HEK293 (cell line): ENCODE measurements at regions not wholly inside any gene's neighbourhood (a gene's known extent, or its start where the extent isn't known, plus 50 kb on each side); places are given as distances from the start of the nearest gene placed in this dataset.

Experiments used
- CTCF ChIA-PET: fragments of 350-600 bp; formaldehyde crosslinking; extraction: SDS; loops from one replicate; lab custom pipeline; 2021; ENCODE audit warnings: antibody characterized with exemption; lab: Yijun Ruan, JAX
- POLR2A ChIA-PET: fragments of 300-600 bp; formaldehyde crosslinking; extraction: SDS; loops from one replicate; lab custom pipeline; 2020; ENCODE audit warnings: antibody characterized with exemption, inconsistent platforms; lab: Yijun Ruan, JAX
- H3K27ac ChIP-seq: fragments of 200-500 bp; sonication (Bioruptor generic); 2 replicates; pipeline ENCODE4 v1.5.1; 2014; ENCODE audit warnings: low read depth, low read length, control low read depth, inconsistent platforms; ENCODE audit errors: extremely low read depth
- H3K36me3 ChIP-seq, 2 experiments: fragments of 200-500 bp in 1 of 2; sonication (Bioruptor generic) in 1 of 2; 1 replicate in 1 of 2; 2 replicates in 1 of 2; pipeline ENCODE4 v1.5.1; 2014 to 2017; ENCODE audit warnings: inconsistent platforms in 2 of 2, low read length in 2 of 2; ENCODE audit not compliant: control insufficient read depth in 2 of 2, insufficient read depth in 1 of 2
- H3K4me1 ChIP-seq: fragments of 200-500 bp; sonication (Bioruptor generic); 2 replicates; pipeline ENCODE4 v1.5.1; 2014; ENCODE audit warnings: mild to moderate bottlenecking, low read length, inconsistent platforms; ENCODE audit not compliant: control insufficient read depth, insufficient read depth
- H3K4me3 ChIP-seq: 2 replicates; pipeline ENCODE4 v1.5.1; 2011; ENCODE audit warnings: low read depth, mild to moderate bottlenecking, control low read depth, low read length, moderate library complexity
- H3K9me3 ChIP-seq: fragments of 200-500 bp; sonication (Bioruptor generic); 2 replicates; pipeline ENCODE4 v1.5.1; 2014; ENCODE audit warnings: low read depth, low read length, inconsistent platforms; ENCODE audit not compliant: control insufficient read depth, insufficient read depth
- KLF1 ChIP-seq: fragments of 450-650 bp; formaldehyde crosslinking; IDR thresholded peaks from 2 replicates; pipeline ENCODE4 v1.5.1; 2016; ENCODE audit warnings: missing biosample characterization, missing genetic modification characterization
- KLF10 ChIP-seq: fragments of 450-650 bp; IDR thresholded peaks from 2 replicates; pipeline ENCODE4 v1.5.1; 2018; ENCODE audit warnings: missing biosample characterization, mild to moderate bottlenecking, missing genetic modification characterization
- KLF9 ChIP-seq: fragments of 450-650 bp; formaldehyde crosslinking; IDR thresholded peaks from 2 replicates; pipeline ENCODE4 v1.5.1; 2016; ENCODE audit warnings: missing biosample characterization, missing genetic modification characterization, low read depth
- OSR2 ChIP-seq: fragments of 450-650 bp; formaldehyde crosslinking; IDR thresholded peaks from 2 replicates; pipeline ENCODE4 v1.5.1; 2016; ENCODE audit warnings: missing biosample characterization, missing genetic modification characterization
- ZFHX2 ChIP-seq: fragments of 450-650 bp; formaldehyde crosslinking; conservative IDR thresholded peaks from 2 replicates; pipeline ENCODE4 v1.5.1; 2016; ENCODE audit warnings: missing biosample characterization, missing genetic modification characterization
- ZNF174 ChIP-seq: fragments of 450-650 bp; formaldehyde crosslinking; IDR thresholded peaks from 2 replicates; pipeline ENCODE4 v1.5.0; 2017; ENCODE audit warnings: missing biosample characterization, mild to moderate bottlenecking, missing genetic modification characterization
- ZNF202 ChIP-seq: fragments of 450-650 bp; formaldehyde crosslinking; IDR thresholded peaks from 2 replicates; pipeline ENCODE4 v1.5.1; 2016; ENCODE audit warnings: missing biosample characterization, missing genetic modification characterization, borderline replicate concordance
- ZNF341 ChIP-seq: fragments of 450-650 bp; formaldehyde crosslinking; IDR thresholded peaks from 2 replicates; pipeline ENCODE4; 2016; ENCODE audit warnings: low read depth, missing biosample characterization, missing genetic modification characterization
- ZNF423 ChIP-seq: fragments of 450-650 bp; formaldehyde crosslinking; IDR thresholded peaks from 2 replicates; pipeline ENCODE4 v1.5.1; 2016; ENCODE audit warnings: missing biosample characterization, missing genetic modification characterization
- ZNF664 ChIP-seq: fragments of 450-650 bp; formaldehyde crosslinking; IDR thresholded peaks from 2 replicates; pipeline ENCODE4 v1.5.1; 2016; ENCODE audit warnings: missing biosample characterization, missing genetic modification characterization
- ZNF707 ChIP-seq: fragments of 450-650 bp; formaldehyde crosslinking; IDR thresholded peaks from 2 replicates; pipeline ENCODE4 v1.5.1; 2016; ENCODE audit warnings: missing biosample characterization, missing genetic modification characterization
- TF ChIP-seq, protein P1 (sequence below): fragments of 450-650 bp; formaldehyde crosslinking; IDR thresholded peaks from 2 replicates; pipeline ENCODE4 v1.5.1; 2016; ENCODE audit warnings: missing biosample characterization, missing genetic modification characterization
- TF ChIP-seq, protein P2 (sequence below): fragments of 450-650 bp; formaldehyde crosslinking; IDR thresholded peaks from 2 replicates; pipeline ENCODE4 v1.5.1; 2017; ENCODE audit warnings: missing biosample characterization, missing genetic modification characterization
- TF ChIP-seq, protein P3 (sequence below): fragments of 450-650 bp; formaldehyde crosslinking; conservative IDR thresholded peaks from 2 replicates; pipeline ENCODE4 v1.5.1; 2016; ENCODE audit warnings: low read depth, missing biosample characterization, missing genetic modification characterization
- TF ChIP-seq, protein P4 (sequence below): IDR thresholded peaks from 2 replicates; pipeline ENCODE4 v1.6.1; 2011; ENCODE audit warnings: mild to moderate bottlenecking, low read depth, low read length, borderline replicate concordance

DNA sequence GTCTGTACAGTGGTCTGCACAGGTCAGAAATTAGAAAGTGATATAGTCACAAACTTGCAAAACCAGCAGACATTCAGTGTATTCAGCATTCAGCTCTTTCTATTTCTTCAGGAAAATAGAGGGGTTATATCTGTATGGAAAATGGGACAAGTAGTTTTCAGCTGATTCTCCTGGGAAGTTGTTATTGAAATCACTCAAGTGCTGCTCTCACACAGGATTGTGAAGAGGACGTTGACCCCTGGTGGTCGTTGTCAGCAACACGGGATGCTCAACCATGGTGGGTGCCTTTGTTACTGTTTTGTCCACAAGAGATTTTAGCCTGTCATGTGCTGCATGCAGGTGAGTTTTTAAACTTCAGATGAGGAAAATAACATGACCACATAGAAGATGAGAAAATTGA, 981.8 kb downstream of the TMEM121 start (continued):
- TF ChIP-seq, protein P1, sequence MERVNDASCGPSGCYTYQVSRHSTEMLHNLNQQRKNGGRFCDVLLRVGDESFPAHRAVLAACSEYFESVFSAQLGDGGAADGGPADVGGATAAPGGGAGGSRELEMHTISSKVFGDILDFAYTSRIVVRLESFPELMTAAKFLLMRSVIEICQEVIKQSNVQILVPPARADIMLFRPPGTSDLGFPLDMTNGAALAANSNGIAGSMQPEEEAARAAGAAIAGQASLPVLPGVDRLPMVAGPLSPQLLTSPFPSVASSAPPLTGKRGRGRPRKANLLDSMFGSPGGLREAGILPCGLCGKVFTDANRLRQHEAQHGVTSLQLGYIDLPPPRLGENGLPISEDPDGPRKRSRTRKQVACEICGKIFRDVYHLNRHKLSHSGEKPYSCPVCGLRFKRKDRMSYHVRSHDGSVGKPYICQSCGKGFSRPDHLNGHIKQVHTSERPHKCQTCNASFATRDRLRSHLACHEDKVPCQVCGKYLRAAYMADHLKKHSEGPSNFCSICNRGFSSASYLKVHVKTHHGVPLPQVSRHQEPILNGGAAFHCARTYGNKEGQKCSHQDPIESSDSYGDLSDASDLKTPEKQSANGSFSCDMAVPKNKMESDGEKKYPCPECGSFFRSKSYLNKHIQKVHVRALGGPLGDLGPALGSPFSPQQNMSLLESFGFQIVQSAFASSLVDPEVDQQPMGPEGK (tag by site-specific recombination), result no peak
- no peak for TF ChIP-seq KLF1 (tag by site-specific recombination)

DNA sequence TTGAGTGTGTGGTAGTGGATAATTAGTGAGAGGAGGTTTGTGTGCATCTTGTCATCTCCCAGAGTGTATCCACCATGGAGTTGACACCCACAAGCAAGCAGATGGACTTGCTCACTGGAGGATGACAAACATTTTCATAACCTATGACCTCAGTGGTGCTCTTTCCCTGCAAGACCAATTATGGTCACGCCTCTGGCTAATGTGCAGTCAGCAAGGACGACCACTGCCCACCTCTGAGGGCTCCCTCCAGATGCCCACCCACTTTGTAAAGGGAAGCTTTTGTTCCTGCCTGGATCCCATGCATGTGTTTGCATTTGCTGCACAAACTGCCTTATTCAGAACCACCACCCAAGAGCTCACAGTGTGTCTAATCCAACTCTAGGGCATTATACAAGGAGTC, 982.8 kb downstream of the TMEM121 start:
- no peaks in the 10 kb centered on the region for H3K4me1 ChIP-seq
- ChIA-PET CTCF (interaction anchor here (0.6 to 1.4 kb wide), 10 partner anchors 9 to 154 kb away, joined by 3 to 6 read pairs (median 4); no protein-coding TSS in a partner anchor), POLR2A (no interaction called here)
- H3K27ac ChIP-seq, result no peak overlapping the region
- no peak overlapping the region for H3K4me3 ChIP-seq
- H3K36me3 ChIP-seq, result no peaks in the 10 kb centered on the region
- TF ChIP-seq ZNF174 (tag by site-specific recombination) (no peak), ZFHX2 (tag by site-specific recombination) (no peak), KLF10 (no peak), ZNF664 (tag by site-specific recombination) (no peak), ZNF202 (tag by site-specific recombination) (no peak), ZNF707 (no peak), ZNF341 (tag by site-specific recombination) (no peak)
- TF ChIP-seq, protein P2, sequence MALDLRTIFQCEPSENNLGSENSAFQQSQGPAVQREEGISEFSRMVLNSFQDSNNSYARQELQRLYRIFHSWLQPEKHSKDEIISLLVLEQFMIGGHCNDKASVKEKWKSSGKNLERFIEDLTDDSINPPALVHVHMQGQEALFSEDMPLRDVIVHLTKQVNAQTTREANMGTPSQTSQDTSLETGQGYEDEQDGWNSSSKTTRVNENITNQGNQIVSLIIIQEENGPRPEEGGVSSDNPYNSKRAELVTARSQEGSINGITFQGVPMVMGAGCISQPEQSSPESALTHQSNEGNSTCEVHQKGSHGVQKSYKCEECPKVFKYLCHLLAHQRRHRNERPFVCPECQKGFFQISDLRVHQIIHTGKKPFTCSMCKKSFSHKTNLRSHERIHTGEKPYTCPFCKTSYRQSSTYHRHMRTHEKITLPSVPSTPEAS (tag by site-specific recombination), result no peak
- TF ChIP-seq, protein P3, sequence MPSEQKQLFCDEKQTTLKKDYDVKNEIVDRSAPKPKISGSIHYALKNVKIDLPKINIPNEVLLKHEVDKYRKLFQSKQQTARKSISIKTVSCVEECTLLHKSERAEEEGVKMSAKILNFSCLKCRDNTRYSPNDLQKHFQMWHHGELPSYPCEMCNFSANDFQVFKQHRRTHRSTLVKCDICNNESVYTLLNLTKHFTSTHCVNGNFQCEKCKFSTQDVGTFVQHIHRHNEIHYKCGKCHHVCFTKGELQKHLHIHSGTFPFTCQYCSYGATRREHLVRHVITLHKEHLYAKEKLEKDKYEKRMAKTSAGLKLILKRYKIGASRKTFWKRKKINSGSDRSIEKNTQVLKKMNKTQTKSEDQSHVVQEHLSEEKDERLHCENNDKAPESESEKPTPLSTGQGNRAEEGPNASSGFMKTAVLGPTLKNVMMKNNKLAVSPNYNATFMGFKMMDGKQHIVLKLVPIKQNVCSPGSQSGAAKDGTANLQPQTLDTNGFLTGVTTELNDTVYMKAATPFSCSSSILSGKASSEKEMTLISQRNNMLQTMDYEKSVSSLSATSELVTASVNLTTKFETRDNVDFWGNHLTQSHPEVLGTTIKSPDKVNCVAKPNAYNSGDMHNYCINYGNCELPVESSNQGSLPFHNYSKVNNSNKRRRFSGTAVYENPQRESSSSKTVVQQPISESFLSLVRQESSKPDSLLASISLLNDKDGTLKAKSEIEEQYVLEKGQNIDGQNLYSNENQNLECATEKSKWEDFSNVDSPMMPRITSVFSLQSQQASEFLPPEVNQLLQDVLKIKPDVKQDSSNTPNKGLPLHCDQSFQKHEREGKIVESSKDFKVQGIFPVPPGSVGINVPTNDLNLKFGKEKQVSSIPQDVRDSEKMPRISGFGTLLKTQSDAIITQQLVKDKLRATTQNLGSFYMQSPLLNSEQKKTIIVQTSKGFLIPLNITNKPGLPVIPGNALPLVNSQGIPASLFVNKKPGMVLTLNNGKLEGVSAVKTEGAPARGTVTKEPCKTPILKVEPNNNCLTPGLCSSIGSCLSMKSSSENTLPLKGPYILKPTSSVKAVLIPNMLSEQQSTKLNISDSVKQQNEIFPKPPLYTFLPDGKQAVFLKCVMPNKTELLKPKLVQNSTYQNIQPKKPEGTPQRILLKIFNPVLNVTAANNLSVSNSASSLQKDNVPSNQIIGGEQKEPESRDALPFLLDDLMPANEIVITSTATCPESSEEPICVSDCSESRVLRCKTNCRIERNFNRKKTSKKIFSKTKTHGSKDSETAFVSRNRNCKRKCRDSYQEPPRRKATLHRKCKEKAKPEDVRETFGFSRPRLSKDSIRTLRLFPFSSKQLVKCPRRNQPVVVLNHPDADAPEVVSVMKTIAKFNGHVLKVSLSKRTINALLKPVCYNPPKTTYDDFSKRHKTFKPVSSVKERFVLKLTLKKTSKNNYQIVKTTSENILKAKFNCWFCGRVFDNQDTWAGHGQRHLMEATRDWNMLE (tag by site-specific recombination), result no peak
- TF ChIP-seq, protein P4, sequence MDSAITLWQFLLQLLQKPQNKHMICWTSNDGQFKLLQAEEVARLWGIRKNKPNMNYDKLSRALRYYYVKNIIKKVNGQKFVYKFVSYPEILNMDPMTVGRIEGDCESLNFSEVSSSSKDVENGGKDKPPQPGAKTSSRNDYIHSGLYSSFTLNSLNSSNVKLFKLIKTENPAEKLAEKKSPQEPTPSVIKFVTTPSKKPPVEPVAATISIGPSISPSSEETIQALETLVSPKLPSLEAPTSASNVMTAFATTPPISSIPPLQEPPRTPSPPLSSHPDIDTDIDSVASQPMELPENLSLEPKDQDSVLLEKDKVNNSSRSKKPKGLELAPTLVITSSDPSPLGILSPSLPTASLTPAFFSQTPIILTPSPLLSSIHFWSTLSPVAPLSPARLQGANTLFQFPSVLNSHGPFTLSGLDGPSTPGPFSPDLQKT, result no peak
- H3K9me3 ChIP-seq, result no peaks in the 10 kb centered on the region; the same call in none of the 2 replicates

DNA sequence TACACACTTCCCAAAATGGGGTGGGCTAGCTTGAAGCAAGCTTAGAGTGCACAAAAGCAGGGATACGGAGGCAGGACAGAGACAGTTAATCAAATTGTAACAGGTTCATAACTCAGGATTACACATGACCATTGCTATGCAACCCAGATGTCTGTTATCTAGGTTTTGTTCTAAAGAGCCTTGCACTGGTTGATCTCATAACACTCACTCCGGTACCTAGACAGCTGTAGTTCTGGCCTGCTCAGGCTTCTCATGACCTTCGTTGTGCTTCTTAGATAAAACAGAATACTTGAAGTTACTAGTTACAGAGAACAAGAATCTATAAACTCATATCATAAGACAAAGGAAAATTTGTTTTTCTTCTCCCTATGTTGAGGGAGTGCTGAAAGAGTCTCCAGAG, 983.4 kb downstream of the TMEM121 start:
- TF ChIP-seq KLF9 (tag by site-specific recombination) (no peak), ZNF423 (tag by site-specific recombination) (no peak), ZNF707 (no peak), OSR2 (tag by site-specific recombination) (no peak)
- no peak overlapping the region for H3K4me3 ChIP-seq
- H3K9me3 ChIP-seq, result no peaks in the 10 kb centered on the region; the same call in none of the 2 replicates
- no peaks in the 10 kb centered on the region for H3K36me3 ChIP-seq
- no peaks in the 10 kb centered on the region for H3K4me1 ChIP-seq
- POLR2A ChIA-PET, result no interaction called here
- no peak overlapping the region for H3K27ac ChIP-seq
- CTCF ChIA-PET, result interaction anchor here (0.5 to 1.4 kb wide), 7 partner anchors 11 to 154 kb away, joined by 3 to 4 read pairs (median 3); no protein-coding TSS in a partner anchor
